ENCODE measurements at regions not wholly inside any gene's neighbourhood (a gene's known extent, or its start where the extent isn't known, plus 50 kb on each side); places are given as distances from the start of the nearest gene placed in this dataset.
"Not testable (repeated sequence)": the region's sequence is repeated elsewhere in the genome, so short reads cannot be mapped to it uniquely, and the experiment has no call there.

DNA sequence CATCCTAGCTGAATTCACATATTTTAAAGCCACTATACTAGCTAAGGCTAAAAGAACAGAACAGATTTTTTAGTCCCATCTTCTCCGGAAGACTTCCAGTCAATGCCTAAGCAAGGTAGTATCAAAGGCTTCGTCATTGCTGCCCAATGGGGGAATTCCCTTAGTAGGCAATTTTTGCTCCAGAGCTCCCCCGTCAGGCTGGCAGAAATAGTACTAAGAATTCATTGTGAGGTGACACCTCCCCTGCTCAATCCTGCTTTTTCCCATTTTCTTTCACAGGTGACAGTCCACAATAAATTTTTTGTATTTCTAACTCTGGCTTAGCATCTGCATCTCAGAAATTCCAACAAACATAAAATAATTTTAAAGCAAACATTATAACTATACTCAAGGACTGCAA, 52.8 kb upstream of the SRSF6 start:
- Mint-ChIP-seq H3K27me3 (peaks cover 32% of the 10 kb centered on the region), H3K4me1 (no peaks in the 10 kb centered on the region), H3K4me3 (no peak overlapping the region), H3K27ac (no peak overlapping the region), H3K9me3 (peaks cover 2 to 21% (median 7%) of the 10 kb centered on the region in 7 donors), H3K36me3 (no peaks in the 10 kb centered on the region)
- Histone ChIP-seq H3K4me1 (ENCODE audit: control insufficient read depth, insufficient read depth, low read length, poor library complexity, severe bottlenecking) (no peaks in the 10 kb centered on the region), H3K27me3 (ENCODE audit: control insufficient read depth, insufficient read depth, low read length) (peaks cover 7% of the 10 kb centered on the region), H3K27ac (ENCODE audit: insufficient read depth, low read length, poor library complexity, severe bottlenecking) (no peak overlapping the region), H3K36me3 (ENCODE audit: control insufficient read depth, insufficient read depth, low read length) (no peaks in the 10 kb centered on the region), H3K4me3 (ENCODE audit: low read depth, low read length) (no peak overlapping the region), H3K9me3 (ENCODE audit: control insufficient read depth in 2 of 2, low read length in 2 of 2) (peaks cover 6 to 7% of the 10 kb centered on the region in 2 experiments)
- ATAC-seq (ENCODE audit: low read depth in 2 of 2) (no peak), DNase-seq (peak in 1 of 3 donors; percentile 7)

DNA sequence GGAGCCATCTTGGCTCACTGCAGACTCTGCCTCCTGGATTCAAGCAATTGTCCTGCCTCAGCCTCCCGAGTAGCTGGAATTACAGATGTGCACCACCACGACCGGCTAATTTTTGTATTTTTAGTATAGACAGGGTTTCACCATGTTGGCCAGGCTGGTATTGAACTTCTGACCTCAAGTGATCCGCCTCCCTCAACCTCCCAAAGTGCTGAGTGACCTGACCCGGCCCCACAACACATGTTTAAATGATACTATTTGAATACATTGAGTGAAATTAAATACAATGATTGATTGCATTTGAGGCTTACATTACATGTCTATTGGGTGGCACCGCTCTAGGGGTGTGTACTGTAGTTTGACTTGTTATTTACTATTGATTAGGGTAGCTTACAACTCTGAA, 56.8 kb upstream of the SRSF6 start:
- not testable (repeated sequence) for H3K4me3 Mint-ChIP-seq; H3K27me3 ChIP-seq (ENCODE audit: control insufficient read depth, insufficient read depth, low read length); H3K4me1 ChIP-seq (ENCODE audit: control insufficient read depth, insufficient read depth, low read length, poor library complexity, severe bottlenecking); H3K36me3 Mint-ChIP-seq; ATAC-seq (ENCODE audit: low read depth in 2 of 2); H3K9me3 ChIP-seq (ENCODE audit: control insufficient read depth in 2 of 2, low read length in 2 of 2); H3K27ac Mint-ChIP-seq; DNase-seq; H3K9me3 Mint-ChIP-seq; H3K4me3 ChIP-seq (ENCODE audit: low read depth, low read length); H3K27ac ChIP-seq (ENCODE audit: insufficient read depth, low read length, poor library complexity, severe bottlenecking); H3K36me3 ChIP-seq (ENCODE audit: control insufficient read depth, insufficient read depth, low read length); H3K4me1 Mint-ChIP-seq
- H3K27me3 Mint-ChIP-seq = peaks cover 18% of the 10 kb centered on the region

DNA sequence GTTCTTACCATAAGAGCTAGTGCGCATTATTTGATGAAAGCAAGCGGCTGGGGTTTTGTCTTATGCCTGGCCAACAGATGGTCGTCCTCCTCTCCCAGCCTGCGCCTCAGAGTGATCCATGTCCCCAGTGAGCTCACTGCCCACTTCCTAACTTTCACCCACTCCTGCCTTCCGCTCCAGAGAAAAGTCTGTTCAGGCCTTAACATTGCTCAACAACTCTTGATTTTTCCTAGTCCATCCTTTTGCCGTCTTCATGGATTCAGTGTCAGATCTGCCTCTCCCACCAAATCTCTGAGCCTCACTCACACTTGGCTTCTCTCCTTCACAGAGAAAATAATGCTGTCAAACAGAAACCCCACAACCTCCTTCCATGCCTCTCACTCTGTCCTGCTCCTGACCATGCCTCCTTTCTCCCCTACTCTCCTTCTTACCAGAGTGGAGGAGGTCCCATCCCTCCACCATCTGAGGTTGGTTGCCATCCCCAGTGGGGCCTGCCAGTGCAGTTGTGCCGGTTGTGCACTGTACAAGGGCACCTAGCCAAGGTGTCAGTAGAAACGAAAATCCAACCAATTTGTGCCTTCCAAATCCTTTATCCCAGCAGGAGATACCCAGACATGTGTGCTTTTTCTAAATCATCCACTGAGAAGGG, 58.9 kb upstream of the SRSF6 start:
- Mint-ChIP-seq H3K9me3 (peaks cover 0 to 4% (median 2%) of the 10 kb centered on the region in 7 donors), H3K36me3 (no peaks in the 10 kb centered on the region), H3K4me3 (no peak overlapping the region), H3K27ac (no peak overlapping the region), H3K4me1 (no peaks in the 10 kb centered on the region), H3K27me3 (peaks cover 9% of the 10 kb centered on the region)
- Histone ChIP-seq H3K27me3 (ENCODE audit: control insufficient read depth, insufficient read depth, low read length) (no peaks in the 10 kb centered on the region), H3K9me3 (ENCODE audit: control insufficient read depth in 2 of 2, low read length in 2 of 2) (no peaks in the 10 kb centered on the region), H3K4me1 (ENCODE audit: control insufficient read depth, insufficient read depth, low read length, poor library complexity, severe bottlenecking) (no peaks in the 10 kb centered on the region), H3K27ac (ENCODE audit: insufficient read depth, low read length, poor library complexity, severe bottlenecking) (no peak overlapping the region), H3K36me3 (ENCODE audit: control insufficient read depth, insufficient read depth, low read length) (no peaks in the 10 kb centered on the region), H3K4me3 (ENCODE audit: low read depth, low read length) (no peak overlapping the region)
- no peak for ATAC-seq (ENCODE audit: low read depth in 2 of 2)
- no peak for DNase-seq

- peaks cover 0 to 6% (median 2%) of the 10 kb centered on the region in 7 donors for H3K9me3 Mint-ChIP-seq
- no peaks in the 10 kb centered on the region for H3K36me3 Mint-ChIP-seq
- peaks cover 9% of the 10 kb centered on the region for H3K27me3 Mint-ChIP-seq
- H3K27ac Mint-ChIP-seq = no peak overlapping the region
- DNase-seq (no peak), ATAC-seq (ENCODE audit: low read depth in 2 of 2) (no peak)
- Histone ChIP-seq H3K4me3 (ENCODE audit: low read depth, low read length) (no peak overlapping the region), H3K27me3 (ENCODE audit: control insufficient read depth, insufficient read depth, low read length) (no peaks in the 10 kb centered on the region), H3K36me3 (ENCODE audit: control insufficient read depth, insufficient read depth, low read length) (no peaks in the 10 kb centered on the region), H3K9me3 (ENCODE audit: control insufficient read depth in 2 of 2, low read length in 2 of 2) (no peaks in the 10 kb centered on the region), H3K27ac (ENCODE audit: insufficient read depth, low read length, poor library complexity, severe bottlenecking) (no peak overlapping the region), H3K4me1 (ENCODE audit: control insufficient read depth, insufficient read depth, low read length, poor library complexity, severe bottlenecking) (no peaks in the 10 kb centered on the region)
- H3K4me3 Mint-ChIP-seq = no peak overlapping the region
- H3K4me1 Mint-ChIP-seq = no peaks in the 10 kb centered on the region
Observed at GRCh38 chr20:43397147-43397546, 60.5 kb upstream of the SRSF6 start.

DNA sequence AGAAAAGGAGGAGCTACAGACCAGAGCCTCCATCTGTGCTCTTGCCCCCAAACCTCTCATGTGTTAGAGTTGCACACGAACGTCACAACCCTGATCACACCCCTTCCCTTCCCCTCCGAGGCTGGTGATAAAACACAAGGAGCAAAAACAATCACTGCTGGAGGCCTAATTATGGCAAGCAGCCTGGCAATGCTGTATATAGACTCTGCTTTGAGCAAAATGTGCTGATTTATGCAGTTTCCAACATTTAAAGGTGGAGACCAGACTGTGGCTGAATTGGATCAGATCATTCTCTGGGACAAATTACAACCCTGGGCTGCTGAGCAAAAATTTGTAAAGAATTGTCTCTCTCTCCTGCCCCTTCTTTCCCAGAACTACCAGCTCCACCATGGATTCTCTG, 64.6 kb upstream of the SRSF6 start:
- Histone ChIP-seq H3K4me3 (ENCODE audit: low read depth, low read length) (no peak overlapping the region), H3K27me3 (ENCODE audit: control insufficient read depth, insufficient read depth, low read length) (peaks cover 3% of the 10 kb centered on the region), H3K9me3 (ENCODE audit: control insufficient read depth in 2 of 2, low read length in 2 of 2) (no peaks in the 10 kb centered on the region), H3K36me3 (ENCODE audit: control insufficient read depth, insufficient read depth, low read length) (no peaks in the 10 kb centered on the region), H3K4me1 (ENCODE audit: control insufficient read depth, insufficient read depth, low read length, poor library complexity, severe bottlenecking) (no peaks in the 10 kb centered on the region), H3K27ac (ENCODE audit: insufficient read depth, low read length, poor library complexity, severe bottlenecking) (no peak overlapping the region)
- Mint-ChIP-seq H3K36me3 (no peaks in the 10 kb centered on the region), H3K9me3 (peaks cover 0 to 5% (median 0%) of the 10 kb centered on the region in 7 donors), H3K4me1 (no peaks in the 10 kb centered on the region), H3K4me3 (no peak overlapping the region), H3K27ac (no peak overlapping the region), H3K27me3 (peaks cover 5% of the 10 kb centered on the region)
- ATAC-seq (ENCODE audit: low read depth in 2 of 2) (no peak), DNase-seq (no peak)

- Mint-ChIP-seq H3K27ac (no peak overlapping the region), H3K27me3 (peaks cover 8% of the 10 kb centered on the region), H3K9me3 (peaks cover 0 to 5% (median 0%) of the 10 kb centered on the region in 7 donors), H3K4me3 (no peak overlapping the region), H3K4me1 (no peaks in the 10 kb centered on the region), H3K36me3 (no peaks in the 10 kb centered on the region)
- DNase-seq (no peak), ATAC-seq (ENCODE audit: low read depth in 2 of 2) (no peak)
- Histone ChIP-seq H3K4me1 (ENCODE audit: control insufficient read depth, insufficient read depth, low read length, poor library complexity, severe bottlenecking) (no peaks in the 10 kb centered on the region), H3K36me3 (ENCODE audit: control insufficient read depth, insufficient read depth, low read length) (no peaks in the 10 kb centered on the region), H3K27ac (ENCODE audit: insufficient read depth, low read length, poor library complexity, severe bottlenecking) (no peak overlapping the region), H3K27me3 (ENCODE audit: control insufficient read depth, insufficient read depth, low read length) (peaks cover 3% of the 10 kb centered on the region), H3K4me3 (ENCODE audit: low read depth, low read length) (no peak overlapping the region), H3K9me3 (ENCODE audit: control insufficient read depth in 2 of 2, low read length in 2 of 2) (no peaks in the 10 kb centered on the region)
Observed at GRCh38 chr20:43392561-43392960, 65.1 kb upstream of the SRSF6 start.

DNA sequence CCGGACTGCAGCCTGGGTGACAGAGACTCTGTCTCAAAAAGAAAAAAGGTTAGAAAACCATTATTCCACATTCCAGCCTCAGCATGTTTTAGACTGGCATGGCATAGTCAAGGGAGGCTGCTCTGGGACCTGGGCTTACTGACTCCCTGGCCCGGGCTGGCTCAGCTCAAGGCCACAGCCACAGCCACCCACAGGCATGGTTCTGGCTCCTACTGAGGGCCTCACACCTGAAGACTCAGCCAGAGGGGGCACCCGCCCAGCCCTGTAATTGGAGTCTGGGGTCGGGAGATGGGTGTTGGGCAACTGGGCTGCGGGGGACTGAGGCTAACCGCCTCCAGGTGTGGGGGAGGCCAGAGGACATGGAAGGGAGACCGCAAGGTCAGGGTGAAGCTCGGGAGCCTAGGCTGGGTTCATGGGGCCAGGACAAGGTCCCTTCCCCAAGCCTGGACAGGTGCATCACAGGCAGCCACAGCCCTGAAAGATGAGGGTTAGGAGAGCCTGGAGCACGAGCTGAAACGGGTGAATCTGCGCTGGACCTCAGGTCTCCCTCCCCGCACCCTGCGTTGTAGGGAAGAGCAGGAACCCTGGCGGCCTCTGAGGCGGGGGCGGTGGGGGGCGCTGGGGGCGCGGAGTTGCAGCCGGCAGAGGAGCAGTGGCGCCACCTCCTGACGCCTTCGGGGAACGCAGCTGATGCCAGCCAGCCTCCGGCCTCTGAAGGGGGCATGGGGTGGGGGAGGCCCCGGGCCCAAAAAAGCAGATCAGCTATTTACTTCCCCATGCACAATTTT, 67.7 kb upstream of the SRSF6 start:
- Mint-ChIP-seq H3K36me3 (no peaks in the 10 kb centered on the region), H3K27me3 (peaks cover 12% of the 10 kb centered on the region), H3K4me3 (no peak overlapping the region), H3K4me1 (no peaks in the 10 kb centered on the region), H3K27ac (no peak overlapping the region), H3K9me3 (peaks cover 0 to 3% (median 1%) of the 10 kb centered on the region in 7 donors)
- Histone ChIP-seq H3K4me1 (ENCODE audit: control insufficient read depth, insufficient read depth, low read length, poor library complexity, severe bottlenecking) (no peaks in the 10 kb centered on the region), H3K27me3 (ENCODE audit: control insufficient read depth, insufficient read depth, low read length) (peaks cover 3% of the 10 kb centered on the region), H3K4me3 (ENCODE audit: low read depth, low read length) (no peak overlapping the region), H3K27ac (ENCODE audit: insufficient read depth, low read length, poor library complexity, severe bottlenecking) (no peak overlapping the region), H3K36me3 (ENCODE audit: control insufficient read depth, insufficient read depth, low read length) (no peaks in the 10 kb centered on the region), H3K9me3 (ENCODE audit: control insufficient read depth in 2 of 2, low read length in 2 of 2) (no peaks in the 10 kb centered on the region)
- ATAC-seq (ENCODE audit: low read depth in 2 of 2) (no peak), DNase-seq (no peak)

- Histone ChIP-seq H3K4me1 (ENCODE audit: control insufficient read depth, insufficient read depth, low read length, poor library complexity, severe bottlenecking) (no peaks in the 10 kb centered on the region), H3K36me3 (ENCODE audit: control insufficient read depth, insufficient read depth, low read length) (no peaks in the 10 kb centered on the region), H3K9me3 (ENCODE audit: control insufficient read depth in 2 of 2, low read length in 2 of 2) (no peaks in the 10 kb centered on the region), H3K27ac (ENCODE audit: insufficient read depth, low read length, poor library complexity, severe bottlenecking) (no peak overlapping the region), H3K27me3 (ENCODE audit: control insufficient read depth, insufficient read depth, low read length) (peaks cover 3% of the 10 kb centered on the region), H3K4me3 (ENCODE audit: low read depth, low read length) (no peak overlapping the region)
- Mint-ChIP-seq H3K27me3 (peaks cover 12% of the 10 kb centered on the region), H3K4me1 (no peaks in the 10 kb centered on the region), H3K9me3 (peaks cover 0 to 3% (median 0%) of the 10 kb centered on the region in 7 donors), H3K4me3 (no peak overlapping the region), H3K36me3 (no peaks in the 10 kb centered on the region), H3K27ac (no peak overlapping the region)
- ATAC-seq (ENCODE audit: low read depth in 2 of 2) = no peak
- DNase-seq = no peak
Observed at GRCh38 chr20:43389211-43389610, 68.5 kb upstream of the SRSF6 start.

Data from CD4-positive, CD25-positive, alpha-beta regulatory T cell (primary cell).